SW480 (cell line): ENCODE measurements at regions not wholly inside any gene's neighbourhood (a gene's known extent, or its start where the extent isn't known, plus 50 kb on each side); places are given as distances from the start of the nearest gene placed in this dataset.

Source experiments
- DNase-seq: peaks from one replicate; pipeline ENCODE4 v3.0.0-alpha.2; 2016; ENCODE audit warnings: low spot score

DNA sequence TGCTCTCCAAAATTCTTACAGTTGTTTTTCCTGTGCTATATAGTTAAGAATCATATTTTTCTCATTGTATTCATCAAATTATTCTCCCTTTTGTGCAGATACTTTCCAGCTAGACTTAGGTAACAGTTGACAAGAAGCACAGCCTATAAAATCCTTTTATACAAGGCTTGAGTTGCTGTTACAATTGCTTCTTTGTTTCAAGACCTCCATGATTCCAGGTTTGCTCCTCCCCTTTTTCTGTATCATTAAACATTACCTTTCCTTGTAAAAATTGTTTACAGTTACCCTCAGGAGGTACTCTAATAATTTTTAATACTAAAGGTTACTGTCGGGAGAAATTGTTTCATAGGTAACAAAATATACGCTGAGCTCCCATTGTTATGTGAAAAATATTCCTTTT, 192.3 kb upstream of the GRID2 start:
- no peak for DNase-seq

GRCh38 chr4:92112805-92113204, 191.0 kb upstream of the GRID2 start:
- no peak for DNase-seq

GRCh38 chr4:92120810-92121498, 182.8 kb upstream of the GRID2 start:
- DNase-seq = no peak

- no peak for DNase-seq
Measured at GRCh38 chr4:92122911-92123310, 180.9 kb upstream of the GRID2 start.

DNA sequence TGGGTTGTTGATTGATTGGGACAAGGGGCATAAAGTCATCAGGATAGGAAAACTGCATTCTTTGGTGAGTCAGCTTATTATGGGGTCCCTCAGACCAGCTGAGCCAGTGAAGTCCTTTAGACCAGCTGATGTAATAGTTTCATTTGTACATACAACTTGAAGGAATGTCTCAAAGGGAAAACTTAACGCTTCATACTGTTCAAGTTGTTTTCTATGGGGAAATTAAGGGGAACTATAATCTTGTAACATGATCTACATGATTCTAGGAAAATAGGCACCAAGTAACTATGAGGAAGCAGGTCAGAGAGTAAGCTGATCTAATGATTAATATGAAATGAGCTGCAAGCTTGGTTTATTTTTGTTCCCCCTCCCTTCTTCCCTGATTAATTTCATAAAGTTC, 175.1 kb upstream of the GRID2 start:
- DNase-seq = no peak

DNA sequence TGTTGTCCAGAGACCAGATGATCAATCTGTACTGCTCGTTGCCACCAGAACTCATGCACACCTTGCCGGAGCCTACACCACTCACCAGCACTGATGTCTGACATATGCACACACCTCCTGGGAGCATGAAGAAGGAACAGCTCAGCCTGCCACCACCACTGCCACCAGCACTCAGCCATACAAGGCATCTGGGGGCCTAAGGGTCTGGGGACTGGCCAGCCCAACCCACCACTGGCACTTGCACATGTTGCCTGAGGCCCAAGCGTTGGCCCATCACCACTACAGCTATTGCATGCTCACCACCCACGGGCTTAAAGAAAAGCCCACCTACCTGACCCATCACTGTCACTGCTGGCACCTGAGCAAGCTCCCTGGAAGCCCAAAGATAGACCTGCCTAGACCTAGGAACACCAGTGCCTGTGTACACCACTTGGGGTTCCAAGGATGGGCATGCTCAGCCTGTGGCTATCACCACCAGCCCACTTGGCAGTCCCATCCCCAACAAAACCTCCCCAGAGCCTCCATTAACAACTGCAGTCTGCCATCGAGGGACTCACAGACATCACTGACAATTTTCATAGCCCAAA, 174.3 kb upstream of the GRID2 start:
- DNase-seq = no peak

DNA sequence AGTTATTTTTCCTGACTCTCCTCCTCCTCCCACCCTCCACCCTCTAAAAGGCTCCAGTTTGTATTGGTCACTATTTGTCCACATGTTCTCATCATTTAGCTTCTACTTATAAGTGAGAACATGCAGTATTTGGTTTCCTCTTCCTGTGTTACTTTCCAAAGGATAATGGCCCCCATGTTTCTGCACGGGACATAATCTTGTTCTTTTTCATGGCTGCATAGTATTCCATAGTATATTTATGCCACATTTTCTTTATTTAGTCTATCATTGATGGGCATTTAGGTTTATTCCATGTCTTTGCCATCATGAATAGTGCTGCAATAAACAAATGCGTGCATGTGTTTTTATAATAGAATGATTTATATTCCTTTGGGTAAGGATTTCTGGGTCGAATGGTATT, 167.3 kb upstream of the GRID2 start:
- no peak for DNase-seq

DNA sequence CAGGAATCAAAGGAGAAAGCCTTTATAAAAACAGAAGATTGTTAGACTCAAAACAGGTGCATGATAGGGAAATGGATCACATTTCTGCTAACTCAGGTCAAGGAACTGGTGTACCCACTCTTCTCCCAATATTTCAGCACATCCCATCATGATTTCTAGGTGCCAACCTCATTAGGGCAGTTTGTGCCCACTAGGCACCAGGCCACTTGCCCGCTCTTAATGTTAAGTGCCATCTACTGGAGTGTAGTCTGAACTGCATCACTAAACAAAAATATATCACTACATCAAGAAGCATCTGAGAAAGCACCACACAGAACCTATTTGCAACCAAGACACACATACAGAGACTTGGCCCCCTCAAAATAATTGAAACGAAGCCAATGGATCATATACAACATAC, 140.4 kb upstream of the GRID2 start:
- no peak for DNase-seq

GRCh38 chr4:92170340-92170739, 133.4 kb upstream of the GRID2 start:
- no peak for DNase-seq

GRCh38 chr4:92172203-92172602, 131.6 kb upstream of the GRID2 start:
- no peak for DNase-seq

GRCh38 chr4:92175250-92175649, 128.5 kb upstream of the GRID2 start:
- DNase-seq = no peak

GRCh38 chr4:92182006-92182735, 121.6 kb upstream of the GRID2 start:
- DNase-seq = no peak

DNA sequence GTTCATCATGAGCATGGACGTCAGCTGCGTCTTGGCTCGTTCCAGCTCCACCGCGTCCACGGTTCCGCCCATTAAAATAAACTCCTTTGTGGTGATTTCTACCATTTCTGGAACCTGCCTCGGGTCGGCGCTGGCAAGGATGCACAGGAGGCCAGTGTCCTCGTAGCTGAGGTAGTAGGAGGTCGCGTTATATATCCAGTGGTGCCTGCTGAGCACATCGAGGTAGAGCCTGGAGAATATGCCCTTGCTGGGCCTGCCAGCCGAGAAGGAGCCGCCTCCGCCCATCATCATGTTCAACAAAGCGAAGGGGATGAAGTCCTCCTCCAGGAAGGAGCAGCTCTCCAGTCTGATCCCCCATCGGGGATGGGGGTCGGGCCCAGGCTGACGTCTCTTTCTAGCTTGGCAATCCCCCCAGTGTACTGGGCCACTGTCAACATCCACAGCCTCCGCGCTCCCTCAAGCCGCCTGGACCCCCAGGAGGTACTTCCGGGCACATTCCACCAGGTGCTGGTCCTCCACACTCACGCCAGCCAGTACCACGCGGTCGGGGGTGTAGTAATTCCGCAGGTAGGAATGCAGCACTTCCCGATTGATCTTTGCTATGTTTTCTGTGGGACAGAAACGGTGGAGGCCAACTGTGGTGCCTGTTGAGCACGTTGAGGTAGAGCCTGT, 120.9 kb upstream of the GRID2 start:
- no peak for DNase-seq

GRCh38 chr4:92183825-92184224, 119.9 kb upstream of the GRID2 start:
- DNase-seq = no peak

DNA sequence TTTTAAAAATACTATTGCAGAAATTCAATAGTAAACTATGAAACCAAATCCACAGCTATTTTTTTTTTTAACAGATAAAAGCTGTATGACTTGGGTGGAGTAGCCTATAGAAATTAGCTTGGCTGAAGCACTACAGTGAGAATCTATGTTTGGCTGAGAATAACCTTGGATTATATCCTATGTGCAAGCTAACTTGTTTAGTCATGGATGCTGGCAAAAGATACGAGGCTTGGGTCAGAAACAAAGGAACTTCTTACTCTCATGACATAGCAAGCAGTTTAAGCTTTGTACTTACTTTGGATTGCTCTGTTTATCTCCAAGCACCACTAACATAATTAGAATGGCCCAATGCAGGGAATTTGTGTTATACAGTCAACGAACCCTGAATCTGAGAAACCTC, 119.2 kb upstream of the GRID2 start:
- no peak for DNase-seq

DNA sequence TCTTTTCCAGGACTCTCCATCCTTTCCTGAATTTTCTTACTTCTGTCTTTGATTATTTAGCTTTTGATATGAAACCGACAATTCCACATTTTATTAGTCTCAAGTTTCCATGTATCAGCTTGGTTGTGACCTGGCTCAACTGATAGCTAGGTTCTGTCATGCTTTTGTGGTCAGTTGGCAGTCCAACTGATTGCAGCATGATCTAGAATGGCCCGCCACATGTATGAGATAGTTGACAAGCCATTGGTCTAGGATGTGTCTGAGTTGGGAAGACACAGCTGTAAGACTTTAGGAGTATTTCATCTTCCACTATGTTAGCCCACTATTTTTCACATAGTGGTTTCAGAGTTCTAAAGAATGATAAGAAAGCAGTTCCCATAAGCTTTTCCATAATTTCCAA, 117.5 kb upstream of the GRID2 start:
- DNase-seq = no peak

GRCh38 chr4:92189146-92189545, 114.6 kb upstream of the GRID2 start:
- no peak for DNase-seq

DNA sequence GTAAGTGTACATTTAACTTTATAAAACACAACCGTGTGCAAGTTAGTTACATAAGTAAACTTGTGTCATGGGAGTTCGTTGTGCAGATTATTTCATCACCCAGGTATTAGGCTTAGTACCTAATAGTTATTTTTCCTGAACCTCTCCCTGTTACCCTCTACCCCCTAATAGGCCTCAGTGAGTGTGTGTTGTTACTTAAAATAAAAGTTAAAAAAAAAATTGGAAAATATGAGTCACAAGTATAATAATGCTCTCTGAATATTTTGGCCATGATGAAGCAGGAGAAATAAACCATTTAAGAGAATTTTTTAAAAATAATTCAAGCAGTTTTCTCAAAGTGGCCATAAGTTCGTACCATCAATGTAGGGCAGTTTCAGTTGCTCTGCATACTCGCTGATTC, 105.1 kb upstream of the GRID2 start:
- DNase-seq = no peak

- no peak for DNase-seq
Measured at GRCh38 chr4:92199135-92199534, 104.6 kb upstream of the GRID2 start.

- DNase-seq = no peak
Measured at GRCh38 chr4:92210906-92211305, 92.9 kb upstream of the GRID2 start.

DNA sequence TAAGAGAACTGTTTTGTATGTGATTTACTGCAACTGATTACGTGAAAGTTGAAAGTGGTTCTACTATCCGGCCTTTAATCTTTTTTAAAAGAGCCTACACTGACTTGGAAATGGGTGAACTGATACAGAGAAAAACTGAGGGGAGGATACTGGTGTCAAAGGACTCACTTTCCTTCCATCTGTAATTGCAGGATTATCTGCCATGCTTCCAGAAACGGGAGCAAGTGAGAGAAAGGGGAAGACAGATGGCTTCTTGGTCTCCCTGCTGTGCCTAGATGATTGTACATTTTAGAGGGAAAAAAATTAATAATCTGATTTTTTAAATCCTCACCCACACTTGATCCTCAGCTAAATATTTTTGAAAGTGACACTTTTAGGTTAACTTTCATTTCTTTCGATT, 88.3 kb upstream of the GRID2 start:
- no peak for DNase-seq

DNA sequence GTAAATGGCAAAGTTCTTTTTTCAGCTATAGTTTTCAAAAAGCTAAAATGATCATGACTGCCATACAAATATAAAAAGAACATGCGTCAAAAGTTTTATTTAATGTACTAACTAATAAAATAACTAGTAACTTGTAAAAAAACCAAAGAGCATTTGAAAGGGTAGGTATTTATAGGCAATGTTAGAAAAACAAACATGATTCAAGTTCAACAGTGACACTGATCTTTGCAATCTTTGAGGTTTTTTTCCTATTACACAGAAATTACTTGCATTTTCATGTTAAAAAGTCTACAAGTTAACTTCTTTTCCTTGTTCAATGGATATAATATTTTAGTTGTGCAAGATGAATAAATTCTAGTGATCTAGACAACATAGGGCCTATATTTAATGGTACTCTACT, 72.3 kb upstream of the GRID2 start:
- no peak for DNase-seq

DNA sequence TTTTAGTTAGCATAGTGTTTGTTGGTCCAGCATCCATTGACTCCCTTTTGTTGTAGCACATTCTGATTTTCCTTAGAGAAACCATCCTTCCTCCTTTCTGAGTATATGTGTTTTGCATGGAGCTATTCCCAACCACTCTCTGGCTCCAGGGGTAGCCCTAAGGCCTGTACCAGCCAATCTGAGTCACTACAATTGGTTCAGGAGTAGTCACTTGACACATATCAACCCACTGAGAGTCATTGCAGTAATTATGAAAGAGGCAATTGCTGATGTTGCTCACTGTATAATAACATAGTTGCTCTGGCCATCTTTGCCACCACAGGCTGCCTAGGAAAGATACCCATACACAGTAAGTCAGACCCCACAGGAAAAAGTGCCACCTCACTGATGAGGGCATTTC, 71.2 kb upstream of the GRID2 start:
- no peak for DNase-seq
